Astrocyte (in vitro differentiated cells and primary cell): ENCODE measurements at regions not wholly inside any gene's neighbourhood (a gene's known extent, or its start where the extent isn't known, plus 50 kb on each side); places are given as distances from the start of the nearest gene placed in this dataset.
A peak's percentile ranks its signal among the peaks of the same experiment; 100 is the strongest.

ENCODE experiments used
- DNase-seq: peaks from one replicate; pipeline ENCODE4 v3.0.0-alpha.2; 2010; ENCODE audit warnings: low read depth
- FAIRE-seq: peaks from 2 replicates; lab custom pipeline; 2011; peaks lifted over from hg19 to GRCh38; lab: Jason Lieb, UNC
- H2AFZ ChIP-seq: 2 replicates; pipeline ENCODE4 v1.6.0; 2012; ENCODE audit warnings: low read depth, low read length, inconsistent platforms
- H3K27ac ChIP-seq: 2 replicates; pipeline ENCODE4 v1.5.1; 2011; ENCODE audit warnings: low read depth, low read length, inconsistent platforms
- H3K27me3 ChIP-seq: 2 replicates; pipeline ENCODE4 v1.6.0; 2011; ENCODE audit warnings: low read length, inconsistent platforms; ENCODE audit not compliant: insufficient read depth
- H3K36me3 ChIP-seq: 2 replicates; pipeline ENCODE4 v1.5.1; 2011; ENCODE audit warnings: low read length, inconsistent platforms; ENCODE audit not compliant: insufficient read depth
- H3K4me1 ChIP-seq: 2 replicates; pipeline ENCODE4 v1.5.1; 2011; ENCODE audit warnings: low read length, inconsistent platforms; ENCODE audit not compliant: insufficient read depth
- H3K4me2 ChIP-seq: 2 replicates; pipeline ENCODE4 v1.6.0; 2012; ENCODE audit warnings: low read length, inconsistent platforms
- H3K4me3 ChIP-seq: 2 replicates; pipeline ENCODE4 v1.5.1; 2011; ENCODE audit warnings: low read depth, mild to moderate bottlenecking, low read length, inconsistent platforms; ENCODE audit not compliant: insufficient read depth
- H3K79me2 ChIP-seq: 2 replicates; pipeline ENCODE4 v1.6.0; 2012; ENCODE audit warnings: mild to moderate bottlenecking, low read length, inconsistent platforms; ENCODE audit not compliant: insufficient read depth
- H3K9ac ChIP-seq: 2 replicates; pipeline ENCODE4 v1.6.0; 2012; ENCODE audit warnings: mild to moderate bottlenecking, low read length, inconsistent platforms
- H3K9me3 ChIP-seq: 2 replicates; pipeline ENCODE4 v1.5.1; 2012; ENCODE audit warnings: low read depth, mild to moderate bottlenecking, low read length, inconsistent platforms; ENCODE audit not compliant: insufficient read depth
- H4K20me1 ChIP-seq: 2 replicates; pipeline ENCODE4 v1.6.0; 2012; ENCODE audit warnings: low read length, inconsistent platforms; ENCODE audit not compliant: insufficient read depth
- H3K27ac Mint-ChIP-seq: one replicate; pipeline ENCODE4 v1.8.0; 2021; ENCODE audit warnings: mild to moderate bottlenecking, mixed read lengths; ENCODE audit not compliant: unreplicated experiment
- H3K27me3 Mint-ChIP-seq: one replicate; pipeline ENCODE4 v1.8.0; 2021; ENCODE audit warnings: low read depth, mixed read lengths; ENCODE audit not compliant: unreplicated experiment
- H3K36me3 Mint-ChIP-seq: one replicate; pipeline ENCODE4 v1.8.0; 2021; ENCODE audit warnings: low read depth, mixed read lengths; ENCODE audit not compliant: unreplicated experiment
- H3K4me1 Mint-ChIP-seq: one replicate; pipeline ENCODE4 v1.8.0; 2021; ENCODE audit warnings: low read depth, mixed read lengths; ENCODE audit not compliant: unreplicated experiment
- H3K4me3 Mint-ChIP-seq: one replicate; pipeline ENCODE4 v1.8.0; 2021; ENCODE audit warnings: mild to moderate bottlenecking, moderate library complexity, mixed read lengths; ENCODE audit not compliant: unreplicated experiment
- H3K9me3 Mint-ChIP-seq: one replicate; pipeline ENCODE4 v1.8.0; 2021; ENCODE audit warnings: mild to moderate bottlenecking, mixed read lengths; ENCODE audit not compliant: unreplicated experiment
- EZH2 ChIP-seq: IDR thresholded peaks from 2 replicates; pipeline ENCODE4 v1.6.1; 2012; ENCODE audit warnings: mild to moderate bottlenecking, low read length, inconsistent platforms; ENCODE audit not compliant: insufficient read depth
- TF ChIP-seq, protein P1 (sequence below): IDR thresholded peaks from 2 replicates; pipeline ENCODE4 v1.5.1; 2011; ENCODE audit warnings: low read depth, mild to moderate bottlenecking, inconsistent platforms, low read length, moderate library complexity; ENCODE audit not compliant: insufficient read depth

DNA sequence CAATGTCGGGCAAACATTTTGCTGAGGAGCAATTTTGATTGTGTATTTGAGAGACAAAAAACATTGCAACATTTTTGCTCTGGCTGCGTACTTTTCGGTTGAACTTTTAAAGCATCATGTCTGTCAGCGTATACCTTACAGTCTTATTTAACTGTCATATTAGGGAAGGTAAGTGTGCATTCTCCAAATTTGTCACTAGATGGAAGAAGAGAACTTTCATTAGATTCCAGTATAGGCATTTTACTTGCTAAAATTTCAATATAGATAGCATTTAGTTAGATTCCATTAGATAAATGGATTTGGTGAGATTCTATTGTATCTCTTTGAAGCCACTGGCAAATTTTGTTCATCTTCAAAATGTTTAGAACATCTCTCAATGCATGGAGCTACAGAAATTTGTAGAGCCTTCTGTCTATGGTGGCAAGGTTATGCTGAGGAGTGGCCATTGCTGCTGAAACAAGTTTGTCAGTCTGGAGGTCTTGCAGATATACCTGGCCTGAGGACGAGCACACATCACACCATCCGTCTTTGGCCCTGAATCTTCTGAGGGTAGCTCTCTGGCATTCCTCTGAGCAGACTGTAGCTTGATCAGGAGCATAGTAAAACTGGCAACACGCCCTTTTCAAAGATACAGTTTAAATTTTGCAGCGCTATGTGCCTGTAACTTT is 437.5 kb upstream of the MBL2 start:
- FAIRE-seq: peak; percentile 43
- Histone ChIP-seq H3K4me1 (no peaks in the 10 kb centered on the region), H3K79me2 (no peaks in the 10 kb centered on the region), H3K4me2 (no peak overlapping the region), H4K20me1 (no peaks in the 10 kb centered on the region), H2AFZ (no peak overlapping the region), H3K36me3 (no peaks in the 10 kb centered on the region), H3K27me3 (no peaks in the 10 kb centered on the region), H3K27ac (no peak overlapping the region), H3K4me3 (no peak overlapping the region), H3K9me3 (no peaks in the 10 kb centered on the region), H3K9ac (no peak overlapping the region)
- Mint-ChIP-seq H3K27ac (no peak overlapping the region), H3K4me1 (no peaks in the 10 kb centered on the region), H3K36me3 (no peaks in the 10 kb centered on the region), H3K9me3 (no peaks in the 10 kb centered on the region), H3K27me3 (no peaks in the 10 kb centered on the region), H3K4me3 (no peak overlapping the region)
- peak; percentile 0 for DNase-seq
- TF ChIP-seq, protein P1, sequence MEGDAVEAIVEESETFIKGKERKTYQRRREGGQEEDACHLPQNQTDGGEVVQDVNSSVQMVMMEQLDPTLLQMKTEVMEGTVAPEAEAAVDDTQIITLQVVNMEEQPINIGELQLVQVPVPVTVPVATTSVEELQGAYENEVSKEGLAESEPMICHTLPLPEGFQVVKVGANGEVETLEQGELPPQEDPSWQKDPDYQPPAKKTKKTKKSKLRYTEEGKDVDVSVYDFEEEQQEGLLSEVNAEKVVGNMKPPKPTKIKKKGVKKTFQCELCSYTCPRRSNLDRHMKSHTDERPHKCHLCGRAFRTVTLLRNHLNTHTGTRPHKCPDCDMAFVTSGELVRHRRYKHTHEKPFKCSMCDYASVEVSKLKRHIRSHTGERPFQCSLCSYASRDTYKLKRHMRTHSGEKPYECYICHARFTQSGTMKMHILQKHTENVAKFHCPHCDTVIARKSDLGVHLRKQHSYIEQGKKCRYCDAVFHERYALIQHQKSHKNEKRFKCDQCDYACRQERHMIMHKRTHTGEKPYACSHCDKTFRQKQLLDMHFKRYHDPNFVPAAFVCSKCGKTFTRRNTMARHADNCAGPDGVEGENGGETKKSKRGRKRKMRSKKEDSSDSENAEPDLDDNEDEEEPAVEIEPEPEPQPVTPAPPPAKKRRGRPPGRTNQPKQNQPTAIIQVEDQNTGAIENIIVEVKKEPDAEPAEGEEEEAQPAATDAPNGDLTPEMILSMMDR: peak; percentile 54
- TF ChIP-seq EZH2: no peak

DNA sequence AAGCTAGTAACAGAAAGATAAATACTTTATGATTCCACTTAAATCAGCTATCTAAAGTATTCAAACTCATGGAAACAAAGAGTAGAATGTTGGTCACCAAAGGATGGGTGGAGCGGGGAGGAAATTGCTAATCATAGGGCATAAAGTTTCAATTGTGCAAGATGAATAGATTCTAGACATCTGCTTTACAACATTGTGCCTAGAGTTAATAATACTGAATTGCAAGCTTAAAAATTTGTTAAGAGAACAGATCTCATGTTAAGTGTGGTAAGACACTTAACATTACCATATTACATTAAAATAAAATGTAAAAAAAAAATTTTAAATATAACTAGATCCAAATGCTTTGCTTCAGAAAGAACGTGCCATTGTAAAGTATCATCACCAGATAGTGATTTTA is 411.1 kb upstream of the MBL2 start:
- Histone ChIP-seq H3K79me2 (no peaks in the 10 kb centered on the region), H3K27ac (no peak overlapping the region), H3K36me3 (no peaks in the 10 kb centered on the region), H3K27me3 (no peaks in the 10 kb centered on the region), H4K20me1 (no peaks in the 10 kb centered on the region), H3K4me2 (no peak overlapping the region), H3K9ac (no peak overlapping the region), H3K4me1 (no peaks in the 10 kb centered on the region), H3K4me3 (no peak overlapping the region), H3K9me3 (no peaks in the 10 kb centered on the region), H2AFZ (no peak overlapping the region)
- Mint-ChIP-seq H3K36me3 (no peaks in the 10 kb centered on the region), H3K27me3 (no peaks in the 10 kb centered on the region), H3K9me3 (peaks cover 4% of the 10 kb centered on the region), H3K4me3 (no peak overlapping the region), H3K4me1 (no peaks in the 10 kb centered on the region), H3K27ac (no peak overlapping the region)
- FAIRE-seq: no peak
- TF ChIP-seq, protein P1: no peak
- no peak for TF ChIP-seq EZH2
- DNase-seq: no peak

DNA sequence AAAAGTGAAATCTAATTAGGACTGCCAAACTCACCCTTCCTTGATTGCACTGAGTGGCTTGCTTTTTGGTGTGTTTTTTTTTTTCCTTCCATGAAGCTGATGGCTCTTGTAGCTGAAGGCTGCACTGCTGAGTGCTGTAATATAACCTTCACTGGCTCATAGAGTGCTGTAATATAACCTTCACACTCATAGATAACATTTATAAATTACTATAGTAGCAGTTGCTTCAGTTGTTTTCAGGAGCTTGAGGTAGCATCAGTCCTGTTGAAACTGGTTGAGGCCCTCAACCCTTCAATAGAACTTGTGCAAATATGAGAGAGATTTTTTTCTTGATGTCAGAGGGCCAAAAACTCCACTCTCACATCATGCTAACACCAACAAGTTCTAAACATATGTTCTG is 404.9 kb upstream of the MBL2 start:
- no peak overlapping the region for H3K9ac ChIP-seq
- no peak overlapping the region for H3K27ac ChIP-seq
- H3K27me3 ChIP-seq: no peaks in the 10 kb centered on the region
- no peak overlapping the region for H3K4me3 ChIP-seq
- no peak overlapping the region for H3K4me3 Mint-ChIP-seq
- H3K36me3 Mint-ChIP-seq: no peaks in the 10 kb centered on the region
- no peaks in the 10 kb centered on the region for H3K4me1 Mint-ChIP-seq
- H3K36me3 ChIP-seq: no peaks in the 10 kb centered on the region
- no peak for DNase-seq
- H3K79me2 ChIP-seq: no peaks in the 10 kb centered on the region
- FAIRE-seq: no peak
- no peaks in the 10 kb centered on the region for H3K4me1 ChIP-seq
- no peaks in the 10 kb centered on the region for H3K9me3 ChIP-seq
- no peaks in the 10 kb centered on the region for H4K20me1 ChIP-seq
- no peaks in the 10 kb centered on the region for H3K9me3 Mint-ChIP-seq
- H3K27ac Mint-ChIP-seq: no peak overlapping the region
- TF ChIP-seq, protein P1: no peak
- TF ChIP-seq EZH2: no peak
- no peak overlapping the region for H3K4me2 ChIP-seq
- H3K27me3 Mint-ChIP-seq: no peaks in the 10 kb centered on the region
- H2AFZ ChIP-seq: no peak overlapping the region
